ENCODE measurements at regions not wholly inside any gene's neighbourhood (a gene's known extent, or its start where the extent isn't known, plus 50 kb on each side); places are given as distances from the start of the nearest gene placed in this dataset.

DNA sequence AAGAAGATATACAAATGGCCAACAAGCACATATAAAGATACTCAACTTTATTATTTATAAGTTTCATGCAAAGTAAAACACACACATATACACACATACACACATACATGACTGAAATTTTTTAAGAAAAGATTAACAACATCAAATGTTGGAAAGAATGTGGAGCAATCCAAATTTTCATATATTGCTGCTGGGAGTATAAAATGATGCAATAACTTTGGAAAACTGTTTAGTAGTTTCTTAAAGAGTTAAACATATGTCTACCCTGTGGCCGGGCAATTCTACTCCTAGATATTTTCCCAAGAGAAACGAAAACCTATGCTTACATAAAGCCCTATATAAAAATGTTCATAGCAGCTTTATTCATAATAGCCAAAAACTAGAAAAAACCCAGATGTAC lies 99.8 kb upstream of the NR4A3 start:
- DNase-seq: no peak

DNA sequence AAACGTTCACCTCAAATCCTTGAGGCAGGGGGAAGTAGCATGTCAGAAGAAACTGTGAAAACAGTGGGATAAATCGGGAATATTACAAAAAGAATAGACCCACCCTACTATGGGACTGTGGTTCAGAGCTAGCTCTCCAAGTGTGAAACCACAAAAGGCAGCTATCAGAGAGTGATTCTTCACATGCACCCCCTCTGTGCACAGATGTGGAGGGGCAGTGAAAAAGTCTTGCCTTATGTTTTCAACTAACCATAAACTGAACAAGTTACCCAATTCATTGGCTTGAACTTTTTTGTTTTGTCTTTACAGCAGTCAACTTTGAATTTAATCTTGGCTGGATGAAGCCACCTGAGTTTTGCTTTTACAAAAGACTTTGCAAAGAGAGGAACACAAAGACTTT lies 98.8 kb upstream of the NR4A3 start:
- DNase-seq: peak in 1 of 2 donors; percentile 19

DNA sequence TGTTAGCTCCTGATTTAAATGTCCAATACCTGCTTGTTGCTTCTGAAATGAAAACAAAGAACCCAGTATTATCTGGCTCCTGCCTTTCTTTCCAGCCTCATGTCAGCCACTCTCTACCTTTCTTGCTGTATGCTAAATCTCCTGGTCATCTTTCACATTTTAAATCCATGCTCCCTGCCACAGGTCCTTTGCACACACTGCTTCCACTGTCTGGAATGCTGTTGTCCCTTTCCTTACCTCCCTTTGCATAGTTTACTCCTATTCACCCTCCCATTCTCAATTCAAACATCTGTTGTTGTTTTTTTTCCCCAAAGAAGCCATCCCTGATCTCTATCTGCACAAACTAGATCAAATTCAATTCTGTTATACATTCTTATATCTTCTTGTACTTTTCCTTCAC lies 97.0 kb upstream of the NR4A3 start:
- DNase-seq: no peak

DNA sequence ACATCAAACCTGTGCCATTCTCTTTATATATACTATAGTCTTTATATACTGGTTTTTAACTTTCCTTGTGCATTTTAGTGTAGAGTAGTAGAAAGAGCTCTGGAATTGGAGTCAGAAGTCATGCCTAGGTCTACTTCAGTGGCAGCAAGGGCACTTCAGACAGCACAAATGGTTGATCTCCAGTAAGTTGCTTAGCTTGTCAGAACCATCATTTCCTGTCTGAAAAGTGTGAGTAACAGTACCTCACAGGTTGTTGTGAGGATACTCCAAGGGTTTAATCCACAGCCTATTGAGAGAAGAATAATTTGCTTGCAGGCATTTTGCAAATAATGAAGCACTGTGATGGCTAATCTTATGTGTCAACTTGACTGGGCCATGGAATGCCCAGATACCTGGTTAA lies 95.8 kb upstream of the NR4A3 start:
- no peak for DNase-seq

DNA sequence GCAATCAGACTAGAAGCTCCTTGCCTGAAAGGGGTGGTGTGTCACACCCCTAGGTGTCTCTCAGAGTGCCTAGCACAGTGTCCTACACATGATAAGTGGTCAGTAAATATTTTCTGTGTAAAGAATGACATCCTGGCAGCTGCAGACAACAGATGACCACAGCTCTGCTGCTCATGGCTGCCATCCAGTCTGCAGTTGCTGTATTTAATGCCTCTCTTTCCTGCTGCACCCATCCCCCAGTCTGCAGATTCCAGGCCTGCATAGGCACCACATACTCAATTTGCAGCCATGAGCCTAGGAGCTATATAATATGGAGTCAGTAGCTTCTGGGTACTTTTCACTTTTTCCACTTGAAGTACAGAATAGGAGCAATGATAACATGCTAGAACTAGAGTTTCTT lies 94.9 kb upstream of the NR4A3 start:
- no peak for DNase-seq

DNA sequence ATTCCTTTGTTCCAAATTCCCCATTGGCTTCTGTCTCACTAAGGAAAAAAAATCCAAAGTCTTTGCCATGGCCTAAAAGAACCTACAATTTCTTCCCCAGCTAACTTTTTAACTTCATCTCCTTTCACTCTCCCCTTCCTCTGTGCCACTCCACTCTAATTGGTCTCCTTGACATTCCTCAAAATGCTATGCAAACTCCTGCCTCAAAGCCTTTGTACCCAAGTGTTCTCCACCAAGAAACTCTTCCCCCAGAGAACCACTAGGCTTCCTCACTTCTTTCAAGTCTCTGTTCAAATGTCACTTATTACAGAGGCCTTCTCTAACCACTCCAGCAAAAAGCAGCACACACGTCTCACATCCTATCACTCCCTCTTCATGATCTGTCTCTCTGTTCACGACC lies 91.6 kb upstream of the NR4A3 start:
- DNase-seq: no peak

DNA sequence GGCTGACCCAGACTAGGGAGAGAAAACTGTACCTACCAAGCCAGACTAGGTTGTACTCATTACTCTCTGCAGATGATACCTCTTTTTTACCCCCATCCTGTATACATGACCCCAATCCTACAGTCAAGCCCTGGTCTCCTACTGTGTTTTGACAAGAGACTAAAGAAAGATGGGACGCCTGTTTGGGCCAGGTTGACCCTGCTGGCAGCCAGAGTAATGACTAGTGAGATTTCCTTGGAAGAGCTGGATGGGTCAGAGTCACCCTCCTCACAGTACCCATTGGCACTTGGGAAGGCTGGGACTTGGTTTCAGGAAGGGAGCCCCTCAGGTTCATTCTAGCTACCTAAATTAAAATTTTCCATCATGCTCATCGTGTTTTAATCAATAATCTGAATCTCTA lies 89.7 kb upstream of the NR4A3 start:
- DNase-seq: no peak

DNA sequence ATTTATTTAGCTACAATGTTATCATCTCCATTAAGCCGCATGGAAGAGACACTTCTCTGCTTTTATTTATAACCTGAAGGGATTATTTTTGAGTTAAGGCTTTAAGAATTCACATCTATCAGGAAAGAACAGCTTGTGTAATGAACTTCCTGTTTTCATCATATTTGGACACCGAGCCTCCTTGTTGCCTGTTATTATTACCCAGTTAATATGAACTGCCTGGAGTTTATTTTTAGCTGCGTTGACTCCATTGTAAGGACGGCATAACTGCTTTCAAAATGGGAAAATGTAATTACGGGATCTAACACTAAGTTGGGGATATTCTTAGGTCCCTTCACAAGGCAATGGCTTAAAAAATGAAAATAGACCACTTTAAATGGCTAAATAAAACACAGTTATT lies 89.0 kb upstream of the NR4A3 start:
- DNase-seq: no peak

DNA sequence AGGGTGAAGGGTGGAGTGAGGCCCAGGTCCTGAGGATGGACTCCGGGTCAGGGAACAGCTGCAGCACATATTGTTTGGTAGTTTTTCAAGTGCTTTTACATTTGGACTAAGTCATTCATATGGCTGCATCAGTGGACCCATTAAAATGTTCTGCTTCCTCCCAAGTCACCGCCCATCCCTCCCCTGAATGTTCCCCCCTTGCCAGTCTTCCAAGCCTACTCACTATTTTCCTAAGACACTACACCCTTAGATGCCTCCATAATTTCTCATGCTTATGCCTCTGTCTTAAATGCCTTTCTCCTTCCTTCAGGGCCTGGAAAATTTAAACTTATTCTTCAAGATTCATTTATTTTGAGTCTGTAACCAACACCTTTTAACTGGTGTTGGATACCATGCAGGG lies 86.6 kb upstream of the NR4A3 start:
- no peak for DNase-seq

DNA sequence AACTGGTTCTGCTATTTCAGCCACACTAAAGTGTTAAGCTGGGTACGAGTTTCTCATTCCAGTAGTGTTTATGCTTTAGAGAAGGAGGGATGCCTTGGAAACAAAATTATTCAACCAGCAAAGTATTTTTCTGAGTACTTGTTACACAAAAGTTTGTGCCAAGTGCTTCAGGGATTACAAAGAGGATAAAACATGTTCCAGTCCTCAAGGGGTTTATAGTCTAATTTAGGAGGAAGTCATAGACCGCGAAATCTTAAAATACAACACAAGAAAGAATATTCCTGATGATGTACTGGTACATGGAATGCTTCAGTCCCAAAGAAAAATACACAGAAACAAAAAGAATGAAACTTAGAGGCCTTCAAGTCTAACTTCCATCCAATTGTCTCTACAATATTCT lies 85.4 kb upstream of the NR4A3 start:
- DNase-seq: no peak

DNA sequence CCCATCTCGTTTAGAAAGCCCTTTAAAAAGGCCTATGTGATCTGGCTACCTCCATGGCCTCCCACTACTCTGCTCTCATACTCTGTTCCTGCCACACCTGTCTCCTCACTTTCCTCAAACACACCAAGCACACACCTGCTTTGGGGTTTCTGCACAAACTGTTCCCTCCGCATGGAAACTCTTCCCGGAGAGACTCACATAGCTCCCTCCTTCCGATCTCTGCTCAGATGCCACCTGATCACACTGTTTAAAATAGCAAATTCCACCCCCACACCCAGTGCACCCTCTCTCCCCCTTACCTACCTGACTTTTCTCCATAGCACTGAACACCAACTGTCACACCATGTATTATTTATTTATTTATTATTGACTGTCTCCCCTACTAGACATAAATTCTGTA lies 84.0 kb upstream of the NR4A3 start:
- DNase-seq: no peak

DNA sequence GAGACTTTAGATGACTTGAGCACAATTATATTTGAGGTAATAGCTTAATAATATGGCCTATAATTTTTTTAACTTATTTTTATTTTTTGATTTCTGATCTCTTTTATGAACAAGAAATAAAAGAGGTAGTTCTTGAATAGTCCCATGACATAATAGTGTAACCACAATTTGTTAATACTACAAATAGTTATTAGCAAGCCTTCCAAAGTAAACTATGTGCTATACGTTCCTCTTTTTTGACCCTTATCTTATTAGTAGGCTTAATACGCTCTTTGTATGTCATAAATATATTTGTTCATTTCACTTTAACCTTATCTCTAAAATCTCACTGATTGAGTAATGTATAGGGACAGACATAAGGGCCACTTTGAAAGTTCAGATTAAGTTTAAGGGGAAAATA lies 78.7 kb upstream of the NR4A3 start:
- DNase-seq: no peak

DNA sequence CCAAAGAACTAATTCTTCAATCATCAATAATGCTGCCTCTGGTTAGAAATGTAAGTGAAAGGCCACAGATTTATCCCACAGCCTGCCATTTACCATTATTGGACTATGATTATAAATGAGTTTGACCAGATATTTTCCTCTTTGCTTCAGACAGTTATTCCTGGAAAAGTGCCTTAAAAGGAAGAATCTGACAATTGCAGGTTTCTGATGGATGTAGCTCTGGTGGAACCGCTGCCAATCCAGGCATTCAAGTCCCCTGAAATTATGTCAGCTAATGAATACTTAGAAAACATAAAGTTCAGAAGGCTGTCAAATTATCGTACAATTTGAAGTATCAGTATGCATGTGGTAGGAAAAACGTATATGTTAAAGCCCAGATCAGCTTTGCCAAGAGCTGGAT lies 78.2 kb upstream of the NR4A3 start:
- no peak for DNase-seq

DNA sequence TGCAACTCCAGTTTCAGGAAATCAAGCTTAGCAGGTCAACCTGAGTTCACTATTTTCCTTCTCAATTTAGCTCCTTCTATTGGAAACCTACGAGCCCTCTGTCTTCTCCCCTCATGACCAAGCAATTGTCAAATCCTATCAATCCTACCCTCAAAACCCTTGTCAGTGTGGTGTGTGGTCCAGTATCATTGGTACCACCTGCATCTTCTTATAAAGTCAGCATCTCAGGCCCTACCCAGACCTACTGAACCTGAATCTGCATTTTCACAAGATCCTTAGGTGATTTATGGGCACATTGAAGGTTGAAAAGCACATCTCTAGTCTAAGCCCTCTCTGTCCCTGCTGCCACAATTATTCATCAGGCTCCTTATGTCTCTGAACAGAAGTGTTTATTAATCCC lies 77.6 kb upstream of the NR4A3 start:
- no peak for DNase-seq

DNA sequence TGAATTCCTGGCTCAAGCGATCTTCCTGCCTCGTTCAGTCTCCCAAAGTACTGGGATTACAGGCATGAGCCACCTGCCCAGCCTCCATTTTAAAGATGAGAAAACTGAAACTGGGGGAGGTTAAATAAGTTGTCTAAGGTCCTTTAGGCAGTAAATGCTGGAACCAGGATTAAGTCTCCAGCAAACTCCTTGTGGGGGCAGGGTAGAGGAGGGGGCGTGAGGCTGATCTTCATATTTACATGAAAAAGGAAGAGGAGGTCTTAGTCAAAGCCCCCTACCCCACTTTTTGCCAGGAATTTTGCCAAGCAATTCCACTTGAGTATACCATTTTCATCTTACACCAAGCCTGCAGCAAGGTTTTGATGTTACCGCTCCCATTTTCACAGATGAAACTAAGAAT lies 76.6 kb upstream of the NR4A3 start:
- no peak for DNase-seq

DNA sequence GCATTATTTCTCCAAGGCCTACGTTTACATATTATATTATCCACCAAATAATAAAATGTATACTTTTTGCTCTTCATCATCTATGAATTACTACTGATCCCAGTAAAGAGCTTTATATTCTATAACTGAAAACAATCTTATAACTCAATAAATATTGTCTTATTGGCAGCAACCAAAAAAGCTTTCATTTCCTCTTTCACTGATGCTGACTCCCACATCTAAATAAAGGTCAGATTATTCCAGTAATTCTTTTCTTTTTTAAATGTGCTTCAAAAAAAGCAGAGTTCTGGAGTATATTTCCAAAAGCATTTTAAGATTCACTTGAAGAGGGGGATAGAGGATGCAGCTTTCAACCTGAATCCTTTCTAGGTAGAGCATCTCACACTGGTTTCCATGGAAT lies 75.3 kb upstream of the NR4A3 start:
- no peak for DNase-seq

DNA sequence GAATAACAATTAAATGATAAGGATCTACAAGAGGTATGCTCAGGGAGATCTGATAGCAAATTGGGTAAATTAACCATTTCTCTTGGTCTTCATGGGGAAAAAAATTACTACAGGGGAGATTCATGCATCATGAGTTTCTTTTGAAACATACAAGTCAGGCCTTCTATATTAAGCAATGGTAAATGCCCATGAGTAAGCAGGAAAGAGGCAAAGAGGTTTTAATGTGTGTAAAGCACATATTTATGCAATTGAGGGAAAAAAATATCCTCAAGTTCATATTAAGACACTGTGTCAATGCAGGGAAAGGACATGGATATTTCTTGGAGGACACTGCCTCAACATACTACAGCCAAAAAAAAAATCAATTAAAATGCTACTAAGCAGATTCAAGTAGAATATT lies 73.4 kb upstream of the NR4A3 start:
- no peak for DNase-seq

DNA sequence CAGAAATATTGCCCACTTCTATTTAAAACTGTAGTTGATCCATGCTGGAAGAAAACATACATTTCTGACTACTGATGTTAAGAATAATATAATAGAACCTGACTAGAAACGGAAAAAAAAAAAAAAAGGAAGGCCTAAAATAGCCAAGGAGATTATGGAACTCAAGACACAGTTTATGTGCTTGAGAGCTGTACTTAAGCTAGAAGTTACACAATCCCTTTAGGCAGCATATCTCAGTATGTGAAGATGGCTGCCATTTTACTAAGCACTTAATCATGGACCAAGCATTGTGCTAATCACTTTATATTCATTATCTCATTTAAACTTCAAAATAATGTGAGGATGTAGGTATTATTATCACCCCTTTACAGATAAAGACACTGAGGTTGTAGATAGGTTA lies 73.0 kb upstream of the NR4A3 start:
- DNase-seq: no peak

DNA sequence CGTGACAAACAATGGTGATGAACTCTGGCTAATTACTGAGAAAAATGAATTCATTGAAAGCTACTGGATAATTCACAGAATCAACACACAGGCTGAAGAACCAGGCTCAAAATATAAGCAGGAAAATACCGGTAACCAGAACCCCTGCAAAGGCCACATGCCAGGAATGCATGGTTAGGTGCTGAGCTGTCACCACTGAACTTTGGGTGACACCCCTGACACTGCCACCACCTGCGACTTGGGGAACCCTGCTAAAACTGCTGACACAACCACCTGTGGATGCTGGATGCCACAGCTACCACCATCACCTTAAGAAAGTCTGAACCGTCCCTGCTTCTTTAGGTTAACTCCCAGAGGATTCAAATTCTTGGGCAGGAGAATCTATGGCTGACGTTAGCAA lies 72.0 kb upstream of the NR4A3 start:
- no peak for DNase-seq

DNA sequence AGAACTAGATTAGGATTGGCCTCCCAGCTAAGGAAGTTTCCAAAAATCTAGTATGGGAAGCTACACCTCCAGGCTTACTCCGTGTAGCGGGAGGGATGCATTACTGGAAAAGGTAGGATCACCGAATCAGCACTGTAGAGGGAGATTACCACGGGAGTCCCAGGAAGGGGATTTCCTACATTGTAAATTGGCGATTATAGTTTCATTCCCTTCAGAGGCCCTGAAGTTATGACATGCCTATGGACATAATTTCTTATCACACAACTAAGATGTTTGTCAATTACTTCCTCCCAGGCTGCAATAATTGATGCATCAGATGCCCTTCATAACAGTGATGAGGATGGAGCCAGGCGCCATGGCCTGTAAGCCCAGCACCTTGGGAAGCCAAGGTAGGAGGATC lies 71.2 kb upstream of the NR4A3 start:
- DNase-seq: no peak

DNA sequence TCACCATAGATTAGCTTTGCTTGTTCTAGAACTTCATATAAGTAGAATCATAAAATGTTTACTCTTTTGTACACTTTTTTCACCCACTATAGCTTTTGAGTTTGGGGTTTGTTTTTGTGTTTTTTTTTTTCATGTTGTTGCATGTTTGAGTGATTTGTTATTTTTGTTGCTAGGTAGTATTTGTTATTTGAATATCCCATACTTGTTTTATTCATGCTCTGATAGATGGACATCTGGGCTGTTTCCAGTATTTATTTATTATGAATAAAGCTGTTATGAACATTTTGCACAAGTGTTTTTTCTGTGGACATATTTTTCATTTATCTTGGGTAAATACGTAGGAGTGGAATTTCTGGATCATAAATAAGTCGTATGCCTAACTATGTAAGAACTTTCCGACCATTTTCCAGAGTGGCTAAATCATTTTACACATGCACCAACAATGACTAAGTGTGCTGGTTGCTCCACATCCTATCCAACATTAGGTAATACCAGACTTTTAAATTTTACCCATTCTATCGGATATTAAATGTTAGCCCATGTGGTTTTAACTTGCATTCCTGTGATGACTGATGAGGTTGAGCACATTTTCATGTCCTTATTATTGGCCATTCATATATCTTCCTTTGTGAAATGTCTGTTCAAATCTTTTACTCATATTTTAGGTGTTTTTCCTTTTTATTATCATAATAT lies 69.1 kb upstream of the NR4A3 start:
- no peak for DNase-seq

DNA sequence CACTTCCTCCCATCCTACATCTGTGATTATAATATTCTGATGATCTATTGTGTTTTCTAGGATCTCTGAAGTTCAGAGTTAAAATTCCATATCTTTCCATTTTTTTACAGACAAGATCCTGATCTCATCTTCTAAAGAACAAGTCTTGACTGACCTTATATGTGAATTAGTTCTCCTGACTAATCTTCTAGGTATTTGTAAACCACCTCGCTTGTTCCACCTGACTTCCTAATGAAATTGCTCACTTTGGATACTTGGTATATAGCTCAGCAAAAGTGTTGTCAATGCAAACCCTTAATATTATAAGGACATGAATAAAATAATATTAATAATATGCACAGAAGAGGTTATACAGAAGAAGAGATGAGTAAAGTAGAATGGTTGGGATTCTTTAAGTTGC lies 68.2 kb upstream of the NR4A3 start:
- DNase-seq: no peak

DNA sequence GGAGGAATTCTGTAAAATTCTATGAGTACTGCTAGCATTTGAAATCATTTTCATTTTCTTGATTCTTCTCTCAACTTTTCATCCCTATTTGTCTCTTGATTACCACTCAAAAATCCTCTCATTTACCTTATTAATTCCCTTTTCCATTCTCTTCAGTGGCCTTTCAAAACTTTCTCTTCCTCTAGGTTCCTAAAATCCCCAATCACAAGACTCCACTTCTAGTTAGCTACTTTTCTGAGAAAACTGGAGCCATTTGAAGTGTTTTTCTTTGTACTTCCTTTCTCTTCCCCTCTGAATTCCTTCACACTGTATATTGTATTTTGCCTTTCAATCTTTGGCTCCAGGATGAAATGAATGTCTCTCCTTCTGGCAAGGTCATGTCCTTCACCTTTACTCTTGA lies 61.3 kb upstream of the NR4A3 start:
- no peak for DNase-seq

DNA sequence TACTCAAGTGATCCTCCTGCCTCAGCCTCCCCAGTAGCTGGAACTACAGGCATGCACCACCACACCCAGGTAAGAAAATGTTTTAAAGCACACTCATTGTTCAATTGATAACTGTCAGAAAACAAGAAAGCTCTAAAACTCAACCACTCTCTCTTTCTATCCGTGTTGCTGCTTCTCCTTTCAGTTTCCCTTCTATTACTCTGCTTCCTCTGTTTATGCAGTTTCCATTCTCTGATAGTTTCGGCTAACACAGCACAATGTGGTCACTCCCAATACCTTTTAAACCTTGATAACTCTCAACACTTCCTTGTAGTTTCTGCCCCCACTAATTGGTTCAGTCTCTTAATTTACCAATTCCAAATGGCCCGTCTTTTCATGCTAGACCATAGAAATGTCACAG lies 59.2 kb upstream of the NR4A3 start:
- DNase-seq: no peak

Measured in CD4-positive, alpha-beta T cell treated with Interleukin-4 for 1 hour (primary cell).